Activated CD8-positive, alpha-beta memory T cell treated with anti-CD3 and anti-CD28 coated beads, Interleukin-2, amount 50 U/mL, for 48 hours (primary cell): ENCODE measurements at regions not wholly inside any gene's neighbourhood (a gene's known extent, or its start where the extent isn't known, plus 50 kb on each side); places are given as distances from the start of the nearest gene placed in this dataset.
"Not testable (repeated sequence)": the region's sequence is repeated elsewhere in the genome, so short reads cannot be mapped to it uniquely, and the experiment has no call there.

Experiments used
- DNase-seq: peaks from one replicate; pipeline ENCODE4 v3.0.0-alpha.2; 2020

DNA sequence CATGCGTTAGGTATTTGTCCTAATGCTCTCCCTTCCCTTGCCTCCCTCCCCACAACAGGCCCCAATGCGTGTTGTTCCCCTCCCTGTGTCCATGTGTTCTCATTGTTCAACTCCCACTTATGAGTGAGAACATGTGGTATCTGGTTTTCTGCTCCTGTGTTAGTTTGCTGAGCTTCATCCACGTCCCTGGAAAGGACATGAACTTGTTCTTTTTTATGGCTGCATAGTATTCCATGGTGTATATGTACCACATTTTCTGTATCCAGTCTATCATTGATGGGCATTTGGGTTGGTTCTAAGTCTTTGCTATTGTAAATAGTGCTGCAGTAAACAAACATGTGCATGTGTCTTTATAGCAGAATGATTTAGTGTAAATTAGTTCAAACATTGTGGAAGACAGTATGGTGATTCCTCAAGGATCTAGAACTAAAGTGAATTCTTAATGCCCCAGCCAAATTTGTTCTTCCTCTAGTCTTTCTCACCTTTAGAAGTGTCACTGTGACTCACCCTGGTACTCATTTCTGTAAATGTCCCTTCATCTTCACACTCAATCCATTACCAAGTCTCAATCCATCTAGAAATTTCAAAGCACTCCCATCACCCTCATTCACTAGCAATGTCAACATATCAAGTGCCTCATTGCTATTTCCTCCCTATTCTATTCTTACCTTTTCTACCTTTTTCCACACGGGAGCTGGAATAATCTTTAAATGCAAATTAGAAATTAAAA, 123.9 kb downstream of the MREG start:
- DNase-seq = not testable (repeated sequence)

- DNase-seq = no peak
Observed at GRCh38 chr2:215888680-215889079, 124.7 kb downstream of the MREG start.

DNA sequence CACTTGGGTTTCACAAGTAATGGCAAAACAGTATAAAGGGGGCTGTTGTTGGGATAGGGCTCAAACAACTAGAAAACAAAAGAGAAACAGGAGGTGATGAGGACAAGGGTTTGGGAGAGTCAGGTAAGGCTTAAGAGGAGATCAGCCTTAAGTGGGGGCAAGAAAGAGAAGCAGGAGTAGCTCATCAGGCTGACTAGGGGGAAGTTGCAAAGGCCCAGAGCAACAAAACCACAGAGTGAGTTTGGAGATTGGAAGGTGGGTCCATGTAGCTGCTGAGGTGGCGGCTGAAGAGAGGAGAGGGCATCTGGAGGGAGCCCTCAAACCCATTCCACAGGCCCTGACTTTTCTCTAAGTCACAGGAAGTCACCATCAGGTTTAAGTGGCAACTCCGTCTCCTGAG, 126.0 kb downstream of the MREG start:
- no peak for DNase-seq

DNA sequence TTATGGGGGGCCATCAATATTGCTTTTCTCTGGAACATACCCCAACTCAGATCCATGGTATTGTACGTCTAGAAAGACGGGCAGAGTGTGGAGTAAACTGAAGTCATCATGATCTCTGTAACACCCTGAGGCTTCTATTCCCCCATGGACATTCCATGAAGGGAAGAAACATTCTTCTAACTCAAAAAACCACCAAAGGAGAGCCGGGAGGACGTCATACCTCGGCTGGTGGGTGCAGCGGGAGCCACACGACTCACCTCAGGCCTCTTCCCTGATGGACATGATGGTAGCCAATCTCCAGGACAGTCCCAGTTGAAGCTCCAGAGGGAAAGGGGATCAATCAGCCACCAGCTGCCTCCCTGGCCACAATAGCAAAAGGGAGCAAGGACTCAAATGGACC, 127.3 kb downstream of the MREG start:
- DNase-seq = no peak

- no peak for DNase-seq
Observed at GRCh38 chr2:215885536-215885935, 127.8 kb downstream of the MREG start.

DNA sequence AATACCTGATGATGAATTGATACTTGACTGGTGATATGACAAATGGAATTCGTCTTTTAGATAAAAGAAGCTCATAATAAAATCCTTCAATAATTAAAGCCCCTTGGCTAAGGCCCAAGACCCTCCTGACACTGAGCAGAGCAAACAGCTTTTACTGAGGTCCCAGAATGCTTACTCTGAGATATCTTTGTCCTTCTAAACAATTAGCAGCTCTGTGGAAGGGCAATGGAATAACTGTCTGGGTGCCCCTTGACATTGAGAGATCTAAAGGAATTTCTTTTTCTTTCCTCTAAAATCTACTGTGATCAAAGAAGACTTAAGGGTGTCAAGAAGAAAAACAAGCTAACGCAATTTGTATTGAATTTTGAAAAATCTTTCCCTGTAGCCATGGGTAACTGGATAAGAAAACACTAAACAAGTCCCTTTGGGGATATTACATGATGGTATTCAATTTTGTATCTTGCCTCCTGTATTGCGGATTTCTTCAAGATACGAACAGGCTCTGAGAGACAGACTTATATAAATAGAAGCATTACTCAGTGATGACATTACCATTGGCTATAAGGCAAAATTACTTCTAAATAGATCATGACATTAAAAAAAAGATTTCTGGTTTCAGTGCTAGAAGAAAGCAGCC, 128.8 kb downstream of the MREG start:
- no peak for DNase-seq

GRCh38 chr2:215883799-215884198, 129.6 kb downstream of the MREG start:
- no peak for DNase-seq

DNA sequence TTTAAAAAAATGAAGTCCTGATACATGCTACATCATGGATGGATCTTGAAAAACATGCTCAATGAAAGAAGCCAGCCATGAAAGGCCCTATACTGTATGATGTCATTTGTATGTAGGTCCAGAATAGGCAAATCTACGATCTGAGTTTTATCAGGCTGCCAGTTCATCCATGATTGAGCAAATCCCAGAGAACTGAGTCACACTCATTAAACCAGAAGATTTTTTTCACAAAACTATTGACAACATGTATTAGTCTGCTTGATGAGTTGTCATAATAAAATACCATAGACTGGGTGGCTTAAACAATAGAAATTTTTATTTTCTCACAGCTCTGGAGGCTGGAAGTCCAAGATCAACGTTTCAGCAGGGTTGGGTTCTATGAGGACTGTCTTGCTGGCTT, 130.7 kb downstream of the MREG start:
- DNase-seq = no peak

GRCh38 chr2:215881582-215881981, 131.8 kb downstream of the MREG start:
- DNase-seq = no peak

- DNase-seq = no peak
Observed at GRCh38 chr2:215880970-215881369, 132.4 kb downstream of the MREG start.

DNA sequence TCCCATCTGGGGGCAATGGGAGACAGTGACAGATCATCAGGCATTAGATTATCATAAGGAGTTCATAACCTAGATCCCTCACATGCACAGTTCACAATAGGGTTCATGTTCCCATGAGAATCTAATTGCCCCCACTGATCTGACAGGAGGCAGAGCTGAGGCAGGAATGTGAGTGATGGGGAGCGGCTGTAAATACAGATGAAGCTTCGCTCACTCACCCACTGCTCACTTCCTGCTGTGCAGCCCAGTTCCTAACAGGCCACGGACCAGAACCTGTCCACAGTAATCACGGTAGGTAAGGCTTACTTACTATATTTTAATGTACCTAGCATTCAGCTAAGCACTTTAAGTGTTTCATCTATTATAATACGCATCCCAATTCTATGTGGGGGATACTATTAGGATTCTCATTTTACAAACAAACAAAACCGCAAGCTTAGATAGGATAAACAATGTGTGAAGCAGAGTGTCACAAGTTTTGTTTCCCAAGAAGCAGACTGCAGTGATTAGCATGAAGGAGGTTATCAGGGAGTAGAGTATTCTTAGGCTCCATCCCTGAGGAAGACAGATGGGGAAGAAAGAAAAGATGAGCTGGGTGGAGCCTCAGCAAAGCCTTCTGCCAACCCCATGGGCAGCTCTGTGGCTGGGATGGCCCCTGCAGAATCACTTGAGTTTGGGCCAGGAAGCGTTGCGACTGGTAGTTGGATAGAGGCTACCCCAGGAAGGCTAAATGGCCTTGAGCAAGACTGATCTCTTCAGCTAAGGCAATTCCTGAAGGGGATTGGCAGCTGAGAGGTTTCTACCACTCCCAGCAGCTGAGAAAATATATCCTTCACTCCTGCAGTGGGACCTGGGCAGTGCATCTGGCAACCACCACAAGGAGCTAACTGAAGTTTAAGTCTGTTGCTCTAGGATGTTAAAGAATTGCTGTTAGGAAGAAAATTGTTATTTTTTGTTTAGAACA, 133.1 kb downstream of the MREG start:
- DNase-seq = no peak

DNA sequence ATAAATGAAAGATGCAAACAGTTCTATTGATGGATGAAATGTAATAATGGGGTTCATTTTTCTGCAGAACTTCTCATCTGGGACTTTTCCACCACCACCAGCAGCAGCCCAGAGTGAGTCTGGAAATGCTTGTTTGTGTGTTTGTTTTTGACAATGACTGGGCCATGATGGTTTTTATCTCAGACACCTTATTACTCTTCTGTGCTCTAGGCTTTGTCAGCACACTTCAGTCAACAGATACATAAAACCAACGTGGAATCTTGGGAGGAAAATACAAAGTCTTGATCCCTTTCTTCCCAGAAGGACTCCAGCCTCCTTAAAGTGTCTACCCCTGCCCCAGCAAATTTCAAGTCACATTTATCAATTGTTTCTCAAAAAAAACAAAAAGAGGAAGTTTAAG, 134.0 kb downstream of the MREG start:
- DNase-seq = no peak

DNA sequence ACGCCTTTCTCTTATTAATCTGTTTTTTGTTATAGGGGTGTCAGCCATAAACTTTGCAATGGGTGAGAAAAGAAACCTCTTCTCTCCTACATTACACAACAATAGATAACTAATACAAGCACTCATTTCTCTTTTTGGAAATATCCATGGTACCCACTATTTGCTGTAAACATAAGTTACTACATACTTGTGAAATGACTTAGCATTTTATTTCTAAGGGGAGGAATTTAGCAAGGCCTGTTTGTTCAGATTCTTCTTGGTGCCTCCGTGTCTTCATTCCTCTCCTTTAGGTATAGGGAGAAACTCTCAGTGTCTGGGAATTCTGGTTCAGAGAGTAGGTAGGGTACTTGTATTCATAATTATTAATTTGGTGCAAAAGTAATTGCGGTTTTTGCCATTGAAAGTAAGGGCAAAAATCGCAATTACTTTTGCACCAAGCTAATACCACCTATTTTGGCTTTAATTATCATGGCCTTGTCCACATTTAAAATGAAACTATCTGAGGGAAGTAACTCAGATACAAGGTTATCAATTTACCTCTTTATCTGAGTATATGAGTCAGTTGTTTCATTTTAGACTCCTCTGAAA, 134.8 kb downstream of the MREG start:
- no peak for DNase-seq

- DNase-seq = no peak
Observed at GRCh38 chr2:215876937-215877238, 136.5 kb downstream of the MREG start.

DNA sequence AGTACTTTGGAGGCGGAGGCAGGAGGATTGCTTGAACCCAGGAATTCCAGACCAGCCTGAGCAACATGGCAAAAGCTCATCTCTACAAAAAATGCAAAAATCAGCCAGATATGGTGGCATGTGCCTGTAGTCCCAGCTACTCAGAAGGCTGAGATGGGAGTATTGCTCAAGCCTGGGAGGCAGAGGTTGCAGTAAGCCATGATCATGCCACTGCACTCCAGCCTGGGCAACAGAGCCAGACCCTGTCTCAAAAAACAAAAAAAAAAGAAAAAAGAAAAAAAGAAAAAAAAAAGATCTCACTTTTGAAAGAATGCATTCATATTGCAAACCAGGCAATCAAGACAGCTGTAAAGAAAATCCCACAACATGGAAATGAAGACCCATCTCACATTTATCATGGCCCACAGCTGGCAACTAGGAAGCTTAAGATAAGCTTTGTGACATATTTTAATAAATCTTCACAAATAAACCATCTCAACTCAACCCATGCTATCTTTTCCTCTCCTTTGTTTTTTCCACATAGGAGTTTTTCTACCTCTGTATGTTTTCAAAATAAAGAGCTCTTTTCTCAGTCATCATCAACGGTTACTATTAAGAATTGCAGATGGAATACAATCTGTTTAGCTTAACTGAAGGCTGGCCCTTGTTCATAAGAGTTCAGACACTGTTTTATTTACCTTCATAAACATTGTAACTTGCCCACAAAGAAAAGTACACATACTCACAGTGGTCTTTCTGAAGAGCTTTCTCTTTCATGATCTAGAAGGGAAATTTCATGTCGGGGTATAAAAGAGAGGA, 137.0 kb downstream of the MREG start:
- no peak for DNase-seq

DNA sequence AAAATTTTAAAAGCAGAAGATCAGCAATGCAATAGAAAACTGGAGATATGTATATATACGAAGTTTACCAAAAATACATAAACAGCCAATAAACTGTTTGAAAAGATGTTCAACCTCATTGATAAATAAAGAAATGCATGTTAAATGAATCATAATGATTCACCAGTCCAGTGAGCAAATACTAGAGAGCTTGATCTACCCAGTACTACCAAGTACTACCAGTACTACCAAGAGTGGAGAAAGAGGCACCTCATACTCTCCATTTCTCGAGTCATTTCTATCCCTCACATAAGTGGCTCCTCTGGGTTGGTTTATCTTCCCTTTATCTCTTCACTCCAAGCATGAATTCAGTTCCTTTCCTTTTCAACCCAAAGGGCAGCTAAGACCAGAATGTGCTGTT, 138.9 kb downstream of the MREG start:
- DNase-seq = no peak

- no peak for DNase-seq
Observed at GRCh38 chr2:215870986-215871385, 142.4 kb downstream of the MREG start.

DNA sequence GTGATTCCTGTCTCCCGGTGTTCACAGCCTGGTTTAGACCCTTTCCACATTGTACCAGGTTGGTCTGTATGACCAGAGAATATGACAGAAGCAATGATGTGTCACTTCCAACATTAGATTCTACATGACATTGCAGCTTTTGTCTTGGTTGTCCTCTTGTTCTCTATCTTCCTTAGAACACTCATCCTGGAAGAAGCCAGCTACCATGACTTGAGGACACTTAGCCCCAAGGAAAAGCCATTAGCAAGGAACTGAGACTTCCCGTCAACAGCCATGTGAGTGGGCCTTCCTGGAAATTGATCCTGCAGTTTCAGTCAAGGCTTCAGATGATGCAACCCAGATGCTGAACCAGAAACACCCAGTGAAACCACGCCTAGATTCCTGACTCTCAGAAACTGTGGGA, 143.3 kb downstream of the MREG start:
- DNase-seq = no peak

GRCh38 chr2:215868846-215869543, 144.4 kb downstream of the MREG start:
- DNase-seq = no peak

DNA sequence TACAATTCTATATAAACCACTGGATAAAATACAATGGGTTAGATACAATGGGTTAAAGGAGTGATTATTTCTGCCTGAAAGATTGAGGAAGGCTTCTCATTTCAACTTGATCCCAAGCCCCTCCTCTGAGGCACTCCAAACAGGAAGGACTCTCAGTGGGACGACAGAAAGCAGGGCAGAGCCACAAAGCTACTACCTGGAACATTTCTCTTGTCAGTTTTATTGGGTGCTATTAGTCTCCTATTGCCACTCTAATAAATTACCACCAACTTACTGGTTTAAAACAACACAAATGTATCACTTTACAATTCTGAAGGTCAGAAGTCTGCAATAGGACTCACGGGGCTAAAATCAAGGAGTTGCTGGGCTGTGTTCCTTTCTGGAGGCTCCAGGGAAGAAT, 146.7 kb downstream of the MREG start:
- no peak for DNase-seq

DNA sequence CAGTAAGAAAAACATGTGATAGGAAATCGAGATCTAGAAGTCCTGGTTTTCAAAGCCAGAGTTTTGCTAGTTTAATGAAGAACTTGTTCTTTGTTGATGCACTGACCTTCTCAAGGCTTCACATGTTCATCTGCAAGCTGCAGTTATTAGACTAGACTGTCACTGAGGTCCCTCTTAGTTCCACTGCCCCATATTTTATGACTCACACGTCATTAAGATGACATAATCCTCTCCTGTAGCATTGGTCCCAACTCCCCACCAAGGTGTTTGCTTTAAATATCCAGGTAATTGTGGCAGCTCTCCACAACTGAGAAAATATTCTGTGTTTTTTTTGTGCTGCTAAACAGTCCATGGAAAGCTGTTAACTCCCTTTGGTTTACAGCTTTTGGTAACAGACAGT, 149.7 kb downstream of the MREG start:
- no peak for DNase-seq

GRCh38 chr2:215862351-215862771, 151.0 kb downstream of the MREG start:
- DNase-seq = no peak
